ENCODE measurements at regions not wholly inside any gene's neighbourhood (a gene's known extent, or its start where the extent isn't known, plus 50 kb on each side); places are given as distances from the start of the nearest gene placed in this dataset.

DNA sequence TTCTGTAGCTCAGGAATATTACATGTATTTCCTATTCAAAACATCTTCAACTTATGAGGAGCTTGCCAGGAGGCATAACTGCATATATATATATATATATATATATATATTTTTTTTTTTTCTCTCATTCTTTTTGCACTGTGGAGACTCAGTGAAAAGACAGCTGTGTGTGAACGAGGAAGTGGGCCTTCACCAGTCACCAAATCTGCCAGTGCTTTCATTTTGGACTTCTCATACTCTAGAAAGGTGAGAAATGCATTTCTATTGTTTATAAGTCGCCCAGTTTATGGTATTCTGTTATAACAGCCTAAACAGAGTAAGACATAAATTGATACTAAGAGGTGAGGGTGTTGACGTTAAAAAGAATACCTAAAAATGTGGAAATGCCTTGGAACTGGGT, 710.6 kb downstream of the TRAM1L1 start:
- DNase-seq (ENCODE audit: low spot score) (no peak), ATAC-seq (no peak)
- no peaks in the 10 kb centered on the region for H3K9me2 ChIP-seq (ENCODE audit: insufficient read depth)
- Mint-ChIP-seq H3K4me3 (no peak overlapping the region), H3K4me1 (no peaks in the 10 kb centered on the region), H3K36me3 (ENCODE audit: low read depth) (no peaks in the 10 kb centered on the region), H3K27me3 (ENCODE audit: insufficient read depth, low read depth, poor library complexity) (no peaks in the 10 kb centered on the region), H3K27ac (no peak overlapping the region), H3K9me3 (no peaks in the 10 kb centered on the region)
- H4K20me1 ChIP-seq (replicated peaks; ENCODE audit: insufficient read depth) = no peaks in the 10 kb centered on the region
- no peaks in the 10 kb centered on the region for H3K4me1 ChIP-seq (ENCODE audit: insufficient read depth)
- no peaks in the 10 kb centered on the region for H3F3A ChIP-seq (replicated peaks; ENCODE audit: low read depth)
- H3K4me2 ChIP-seq = no peak overlapping the region
- TF ChIP-seq ZNF462 (CRISPR knock-in tag; IDR thresholded peaks at IDR 0.05) = no peak
- H3K27me3 ChIP-seq (ENCODE audit: insufficient read depth) = no peaks in the 10 kb centered on the region
- H3K79me2 ChIP-seq (replicated peaks; ENCODE audit: insufficient read depth) = no peaks in the 10 kb centered on the region
- H3K27ac ChIP-seq (ENCODE audit: low read depth) = no peak overlapping the region
- H2AFZ ChIP-seq = no peak overlapping the region
- no peak overlapping the region for H3K4me3 ChIP-seq
- H3K36me3 ChIP-seq (ENCODE audit: insufficient read depth) = no peaks in the 10 kb centered on the region

- 0 out of 2 replicates have a peak, but pooled peaks cover 4% of the 10 kb centered on the region for H3K9me2 ChIP-seq (ENCODE audit: insufficient read depth)
- H3K27me3 ChIP-seq (ENCODE audit: insufficient read depth) = no peaks in the 10 kb centered on the region
- H3K79me2 ChIP-seq (replicated peaks; ENCODE audit: insufficient read depth) = no peaks in the 10 kb centered on the region
- DNase-seq (ENCODE audit: low spot score) = no peak
- Mint-ChIP-seq H3K9me3 (peaks cover 7% of the 10 kb centered on the region; the same call in 1 of the 3 replicates), H3K4me1 (no peaks in the 10 kb centered on the region), H3K36me3 (ENCODE audit: low read depth) (no peaks in the 10 kb centered on the region), H3K27ac (no peak overlapping the region), H3K4me3 (no peak overlapping the region), H3K27me3 (ENCODE audit: insufficient read depth, low read depth, poor library complexity) (no peaks in the 10 kb centered on the region)
- no peak overlapping the region for H3K27ac ChIP-seq (ENCODE audit: low read depth)
- no peaks in the 10 kb centered on the region for H3F3A ChIP-seq (replicated peaks; ENCODE audit: low read depth)
- no peak for ATAC-seq
- no peaks in the 10 kb centered on the region for H4K20me1 ChIP-seq (replicated peaks; ENCODE audit: insufficient read depth)
- no peak overlapping the region for H2AFZ ChIP-seq
- H3K4me3 ChIP-seq = no peak overlapping the region
- no peak overlapping the region for H3K4me2 ChIP-seq
- no peaks in the 10 kb centered on the region for H3K36me3 ChIP-seq (ENCODE audit: insufficient read depth)
- H3K4me1 ChIP-seq (ENCODE audit: insufficient read depth) = no peaks in the 10 kb centered on the region
- no peak for TF ChIP-seq CTCF (conservative IDR thresholded peaks at IDR 0.05; ENCODE audit: low read depth in 2 of 2)
- no peak for TF ChIP-seq STAT1 (IDR thresholded peaks at IDR 0.05; ENCODE audit: unreplicated experiment)
- TF ChIP-seq ZNF114 (CRISPR knock-in tag; IDR thresholded peaks at IDR 0.05) = no peak
- no peak for TF ChIP-seq REST (IDR thresholded peaks at IDR 0.05; ENCODE audit: unreplicated experiment)
- TF ChIP-seq CREB1 (CRISPR knock-in tag; IDR thresholded peaks at IDR 0.05; ENCODE audit: low read depth) = no peak
- no peak for TF ChIP-seq EZH2 (IDR thresholded peaks at IDR 0.05; ENCODE audit: low read depth, unreplicated experiment)
- no peak for TF ChIP-seq JUNB (IDR thresholded peaks at IDR 0.05; ENCODE audit: unreplicated experiment)
- TF ChIP-seq, protein P1, sequence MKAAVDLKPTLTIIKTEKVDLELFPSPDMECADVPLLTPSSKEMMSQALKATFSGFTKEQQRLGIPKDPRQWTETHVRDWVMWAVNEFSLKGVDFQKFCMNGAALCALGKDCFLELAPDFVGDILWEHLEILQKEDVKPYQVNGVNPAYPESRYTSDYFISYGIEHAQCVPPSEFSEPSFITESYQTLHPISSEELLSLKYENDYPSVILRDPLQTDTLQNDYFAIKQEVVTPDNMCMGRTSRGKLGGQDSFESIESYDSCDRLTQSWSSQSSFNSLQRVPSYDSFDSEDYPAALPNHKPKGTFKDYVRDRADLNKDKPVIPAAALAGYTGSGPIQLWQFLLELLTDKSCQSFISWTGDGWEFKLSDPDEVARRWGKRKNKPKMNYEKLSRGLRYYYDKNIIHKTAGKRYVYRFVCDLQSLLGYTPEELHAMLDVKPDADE (IDR thresholded peaks at IDR 0.05) = no peak
- TF ChIP-seq EZH2phosphoT487 (IDR thresholded peaks at IDR 0.05; ENCODE audit: unreplicated experiment) = no peak
These were observed 722.8 kb downstream of the TRAM1L1 start for GRCh38 chr4:116362583-116362982.

Data from GM23338 (cell line).